DLD1 (cell line): ENCODE measurements at regions not wholly inside any gene's neighbourhood (a gene's known extent, or its start where the extent isn't known, plus 50 kb on each side); places are given as distances from the start of the nearest gene placed in this dataset.

Source experiments
- in situ Hi-C: cut with HindIII; loops from 2 replicates; pipeline ENCODE4 v1.10.0; 2017; ENCODE audit warnings: low sequenced_read_pairs

GRCh38 chr18:76584414-76585310, 89.6 kb upstream of the ZNF516 start:
- in situ Hi-C loops, result no loop called here

GRCh38 chr18:76581261-76581660, 86.2 kb upstream of the ZNF516 start:
- in situ Hi-C loops, result no loop called here

GRCh38 chr18:76580288-76580962, 85.4 kb upstream of the ZNF516 start:
- in situ Hi-C loops, result no loop called here

- in situ Hi-C loops, result no loop called here
These were observed 84.3 kb upstream of the ZNF516 start for GRCh38 chr18:76579301-76579695.

- in situ Hi-C loops, result no loop called here
These were observed 83.7 kb upstream of the ZNF516 start for GRCh38 chr18:76578571-76579300.

- in situ Hi-C loops, result no loop called here
These were observed 78.4 kb upstream of the ZNF516 start for GRCh38 chr18:76573325-76574025.

- in situ Hi-C loops, result no loop called here
These were observed 77.6 kb upstream of the ZNF516 start for GRCh38 chr18:76572518-76573247.

GRCh38 chr18:76571689-76572088, 76.6 kb upstream of the ZNF516 start:
- in situ Hi-C loops, result no loop called here

- in situ Hi-C loops, result no loop called here
These were observed 75.8 kb upstream of the ZNF516 start for GRCh38 chr18:76570856-76571255.

GRCh38 chr18:76569644-76570419, 74.8 kb upstream of the ZNF516 start:
- in situ Hi-C loops, result no loop called here

- in situ Hi-C loops, result no loop called here
These were observed 73.7 kb upstream of the ZNF516 start for GRCh38 chr18:76568731-76569130.

GRCh38 chr18:76567835-76568445, 72.9 kb upstream of the ZNF516 start:
- in situ Hi-C loops, result no loop called here

GRCh38 chr18:76566987-76567386, 71.9 kb upstream of the ZNF516 start:
- in situ Hi-C loops, result no loop called here

GRCh38 chr18:76565238-76566173, 70.5 kb upstream of the ZNF516 start:
- in situ Hi-C loops, result no loop called here

GRCh38 chr18:76564655-76565237, 69.7 kb upstream of the ZNF516 start:
- in situ Hi-C loops, result no loop called here

GRCh38 chr18:76564117-76564516, 69.1 kb upstream of the ZNF516 start:
- in situ Hi-C loops, result no loop called here

- in situ Hi-C loops, result no loop called here
These were observed 67.5 kb upstream of the ZNF516 start for GRCh38 chr18:76562286-76563122.
